ENCODE measurements at regions not wholly inside any gene's neighbourhood (a gene's known extent, or its start where the extent isn't known, plus 50 kb on each side); places are given as distances from the start of the nearest gene placed in this dataset.

GRCh38 chr1:239575113-239575512 lies 188.7 kb downstream of the CHRM3 start:
- TF ChIP-seq POLR2AphosphoS5 (IDR thresholded peaks at IDR 0.05; ENCODE audit: borderline replicate concordance, low read depth, low read length) (no peak), EZH2 (IDR thresholded peaks at IDR 0.05) (no peak), FOXP2 (optimal IDR thresholded peaks at IDR 0.05; ENCODE audit: control extremely low read depth, extremely low read length, insufficient read depth) (no peak)

Data from SK-N-MC (cell line).